OCI-LY1 (cell line): ENCODE measurements at regions not wholly inside any gene's neighbourhood (a gene's known extent, or its start where the extent isn't known, plus 50 kb on each side); places are given as distances from the start of the nearest gene placed in this dataset.
"Not testable (repeated sequence)": the region's sequence is repeated elsewhere in the genome, so short reads cannot be mapped to it uniquely, and the experiment has no call there.

Source experiments
- EZH2 ChIP-seq: fragments of 200-600 bp; sonication (generic), shearing (Covaris generic); IDR thresholded peaks from 2 replicates; pipeline ENCODE4 v1.8.0; 2017; ENCODE audit warnings: borderline replicate concordance, mixed run types, mild to moderate bottlenecking, antibody characterized with exemption, low read length, moderate library complexity, mixed read lengths
- TF ChIP-seq, protein P1 (sequence below): fragments of 200-600 bp; sonication (generic), shearing (Covaris generic); IDR thresholded peaks from 2 replicates; pipeline ENCODE4 v1.5.1; 2017; ENCODE audit warnings: mild to moderate bottlenecking, antibody characterized with exemption, low read length, moderate library complexity, mixed read lengths

DNA sequence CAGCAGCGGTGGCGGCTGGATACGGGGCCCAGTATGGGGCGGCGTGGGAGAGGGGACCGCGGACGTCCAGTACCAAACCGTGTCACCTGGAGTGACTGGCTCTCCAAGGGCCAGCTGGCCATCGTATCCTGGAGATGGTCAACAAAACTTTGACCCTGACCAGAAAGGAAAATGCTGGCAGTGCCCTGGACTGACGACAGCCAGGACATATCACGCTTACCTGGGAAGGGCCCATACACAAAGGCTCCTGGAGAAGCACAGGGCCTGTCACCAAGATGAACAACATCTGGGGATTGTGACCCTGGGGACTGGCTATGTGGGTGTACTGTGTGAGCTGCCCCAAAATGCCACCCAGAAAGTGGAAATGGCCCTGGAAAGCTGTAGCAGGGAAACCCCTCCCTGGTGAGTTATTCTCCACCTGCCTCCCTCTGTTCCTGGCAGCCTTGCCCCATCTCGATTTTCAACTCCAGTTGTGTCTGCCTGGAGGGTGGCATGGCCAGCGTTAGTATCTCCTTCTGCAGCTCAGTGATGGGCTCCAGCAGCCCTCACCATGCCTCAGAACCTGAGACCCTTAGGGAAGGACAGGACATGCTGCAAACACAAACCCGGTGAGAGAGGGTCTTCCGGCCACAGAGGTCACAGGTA is 117.6 kb upstream of the KCNJ18 start:
- TF ChIP-seq EZH2 = not testable (repeated sequence)
- TF ChIP-seq, protein P1, sequence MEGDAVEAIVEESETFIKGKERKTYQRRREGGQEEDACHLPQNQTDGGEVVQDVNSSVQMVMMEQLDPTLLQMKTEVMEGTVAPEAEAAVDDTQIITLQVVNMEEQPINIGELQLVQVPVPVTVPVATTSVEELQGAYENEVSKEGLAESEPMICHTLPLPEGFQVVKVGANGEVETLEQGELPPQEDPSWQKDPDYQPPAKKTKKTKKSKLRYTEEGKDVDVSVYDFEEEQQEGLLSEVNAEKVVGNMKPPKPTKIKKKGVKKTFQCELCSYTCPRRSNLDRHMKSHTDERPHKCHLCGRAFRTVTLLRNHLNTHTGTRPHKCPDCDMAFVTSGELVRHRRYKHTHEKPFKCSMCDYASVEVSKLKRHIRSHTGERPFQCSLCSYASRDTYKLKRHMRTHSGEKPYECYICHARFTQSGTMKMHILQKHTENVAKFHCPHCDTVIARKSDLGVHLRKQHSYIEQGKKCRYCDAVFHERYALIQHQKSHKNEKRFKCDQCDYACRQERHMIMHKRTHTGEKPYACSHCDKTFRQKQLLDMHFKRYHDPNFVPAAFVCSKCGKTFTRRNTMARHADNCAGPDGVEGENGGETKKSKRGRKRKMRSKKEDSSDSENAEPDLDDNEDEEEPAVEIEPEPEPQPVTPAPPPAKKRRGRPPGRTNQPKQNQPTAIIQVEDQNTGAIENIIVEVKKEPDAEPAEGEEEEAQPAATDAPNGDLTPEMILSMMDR = not testable (repeated sequence)
